HCT116 (cell line): ENCODE measurements at regions not wholly inside any gene's neighbourhood (a gene's known extent, or its start where the extent isn't known, plus 50 kb on each side); places are given as distances from the start of the nearest gene placed in this dataset.

Experiments
- ATAC-seq: fragments of 200-7000 bp; cut with Tn5 transposase; 2 replicates; pipeline ENCODE4 v1.9.1; 2020; ENCODE audit warnings: mild to moderate bottlenecking, moderate library complexity
- BruUV-seq: library from RNA; stranded (reverse); fragments of 400-500 nt; replicated peaks from 2 replicates; lab custom pipeline; 2021; lab: Mats Ljungman, UMichigan
- CTCF ChIA-PET: fragments of 300-600 bp; sonication (Branson Sonifier 250); formaldehyde crosslinking; loops from one replicate; lab custom pipeline; 2021; ENCODE audit warnings: antibody characterized with exemption; lab: Charles Lee
- POLR2A ChIA-PET: fragments of 300-600, 350-600 bp; sonication (Branson Sonifier 250); formaldehyde crosslinking; loops from one replicate; lab custom pipeline; 2021; ENCODE audit warnings: antibody characterized with exemption; lab: Charles Lee
- RAD21 ChIA-PET, 2 experiments: fragments of 300-600 bp; sonication (Branson Sonifier 250); formaldehyde crosslinking; loops; one replicate each; lab custom pipeline; 2023; ENCODE audit warnings: low total read pairs in 2 of 2; ENCODE audit not compliant: uncharacterized antibody in 2 of 2, unreplicated experiment in 2 of 2, low non-redundant PET in 1 of 2; lab: Charles Lee
- DNase-seq: peaks from one replicate; pipeline ENCODE4 v3.0.0-alpha.2; 2010; ENCODE audit warnings: low read depth, low spot score
- H2AFZ ChIP-seq: fragments of 200-600 bp; shearing (Covaris generic), sonication (generic); 2 replicates; pipeline ENCODE4 v1.6.1; 2017; ENCODE audit warnings: low read depth, mixed run types, mixed read lengths, antibody characterized with exemption, low read length; ENCODE audit not compliant: poor library complexity, severe bottlenecking
- H3K27ac ChIP-seq: 2 replicates; pipeline ENCODE4 v1.5.1; 2012; ENCODE audit warnings: low read depth, low read length
- H3K27me3 ChIP-seq: fragments of 200-600 bp; sonication (generic); 2 replicates; pipeline ENCODE4 v1.6.1; 2016; ENCODE audit warnings: mixed run types, low read length, mixed read lengths; ENCODE audit not compliant: insufficient read depth
- H3K36me3 ChIP-seq, 2 experiments: fragments of 200-500 bp in 1 of 2; fragments of 200-600 bp in 1 of 2; sonication (Bioruptor generic) in 1 of 2; sonication (generic) in 1 of 2; 2 replicates each; pipeline versions ENCODE4 v1.5.1 to v1.6.1; 2014 to 2016; ENCODE audit warnings: low read length in 2 of 2, inconsistent platforms in 1 of 2, mixed read lengths in 1 of 2, mixed run types in 1 of 2; ENCODE audit not compliant: insufficient read depth in 2 of 2, control insufficient read depth in 1 of 2
- H3K4me1 ChIP-seq, 2 experiments: fragments of 200-600 bp in 1 of 2; sonication (generic) in 1 of 2; 2 replicates each; pipeline versions ENCODE4 v1.5.1 to v1.6.1; 2012 to 2017; ENCODE audit warnings: low read length in 2 of 2, inconsistent platforms in 1 of 2, mild to moderate bottlenecking in 1 of 2, mixed read lengths in 1 of 2, mixed run types in 1 of 2, moderate library complexity in 1 of 2; ENCODE audit not compliant: insufficient read depth in 2 of 2, control insufficient read depth in 1 of 2
- H3K4me2 ChIP-seq: fragments of 200-600 bp; sonication (generic); 2 replicates; pipeline ENCODE4 v1.6.1; 2017; ENCODE audit warnings: mixed run types, low read length, mixed read lengths
- H3K4me3 ChIP-seq, 2 experiments: fragments of 200-600 bp in 1 of 2; sonication (generic) in 1 of 2; replicated peaks in 1 of 2; 2 replicates each; pipeline ENCODE4 v1.5.1; 2011 to 2016; ENCODE audit warnings: low read length in 2 of 2, control low read depth in 1 of 2, low read depth in 1 of 2, mild to moderate bottlenecking in 1 of 2, mixed read lengths in 1 of 2, mixed run types in 1 of 2
- H3K79me2 ChIP-seq: fragments of 200-600 bp; sonication (generic); 2 replicates; pipeline ENCODE4 v1.6.1; 2017; ENCODE audit warnings: mild to moderate bottlenecking, mixed run types, low read length, moderate library complexity, mixed read lengths; ENCODE audit not compliant: insufficient read depth
- H3K9ac ChIP-seq: fragments of 200-600 bp; sonication (generic); 2 replicates; pipeline ENCODE4 v1.6.1; 2016; ENCODE audit warnings: low read length, mixed read lengths
- H3K9me2 ChIP-seq: fragments of 200-600 bp; sonication (generic), shearing (Covaris generic); 2 replicates; pipeline ENCODE4 v1.6.1; 2017; ENCODE audit warnings: mixed run types, mild to moderate bottlenecking, moderate library complexity; ENCODE audit not compliant: insufficient read depth
- H3K9me3 ChIP-seq, 2 experiments: fragments of 200-500 bp in 1 of 2; fragments of 200-600 bp in 1 of 2; sonication (Bioruptor generic) in 1 of 2; sonication (generic) in 1 of 2; 2 replicates each; pipeline ENCODE4 v1.6.1; 2014 to 2017; ENCODE audit warnings: low read length in 2 of 2, mixed read lengths in 2 of 2, inconsistent platforms in 1 of 2, low read depth in 1 of 2, mild to moderate bottlenecking in 1 of 2, mixed run types in 1 of 2, moderate library complexity in 1 of 2; ENCODE audit not compliant: control insufficient read depth in 1 of 2, insufficient read depth in 1 of 2
- H4K20me1 ChIP-seq: fragments of 200-600 bp; sonication (generic), shearing (Covaris generic); 2 replicates; pipeline ENCODE4 v1.6.1; 2017; ENCODE audit warnings: mixed run types, mild to moderate bottlenecking, moderate library complexity; ENCODE audit not compliant: insufficient read depth
- CEBPB ChIP-seq: IDR thresholded peaks from 2 replicates; pipeline ENCODE4 v1.6.1; 2012; ENCODE audit warnings: low read depth
- EGR1 ChIP-seq: IDR thresholded peaks from 2 replicates; pipeline ENCODE4 v1.6.1; 2012; ENCODE audit warnings: low read depth
- ELF1 ChIP-seq: IDR thresholded peaks from 2 replicates; pipeline ENCODE4 v1.6.1; 2012; ENCODE audit warnings: low read depth, borderline replicate concordance
- EZH2phosphoT487 ChIP-seq: fragments of 200-600 bp; IDR thresholded peaks from 2 replicates; pipeline ENCODE4 v1.6.1; 2018; ENCODE audit warnings: antibody characterized with exemption, borderline replicate concordance
- JUND ChIP-seq: IDR thresholded peaks from 2 replicates; pipeline ENCODE4 v1.6.1; 2012
- POLR2A ChIP-seq: IDR thresholded peaks from 2 replicates; pipeline ENCODE4 v1.7.0; 2011; ENCODE audit warnings: borderline replicate concordance; ENCODE audit not compliant: insufficient read depth, insufficient read length; ENCODE audit errors: extremely low read depth
- POLR2AphosphoS5 ChIP-seq: IDR thresholded peaks from 2 replicates; pipeline ENCODE4 v1.6.1; 2011; ENCODE audit warnings: mild to moderate bottlenecking, low read depth, low read length, moderate library complexity
- SIN3A ChIP-seq: IDR thresholded peaks from 2 replicates; pipeline ENCODE4 v1.6.1; 2012; ENCODE audit warnings: low read depth
- SP1 ChIP-seq: IDR thresholded peaks from 2 replicates; pipeline ENCODE4 v1.6.1; 2012; ENCODE audit warnings: low read depth
- ZFX ChIP-seq: fragments of 450-650 bp; IDR thresholded peaks from 2 replicates; pipeline ENCODE4 v1.6.1; 2017
- intact Hi-C: fragments of 100-400 bp; cut with micrococcal nuclease; formaldehyde crosslinking; loops from 2 replicates; pipeline ENCODE4 v1.10.0; 2022
- TF ChIP-seq, protein P1 (sequence below): IDR thresholded peaks from 2 replicates; pipeline ENCODE4 v1.6.1; 2012; ENCODE audit warnings: low read depth
- TF ChIP-seq, protein P2 (sequence below), 3 experiments: fragments of 200-600 bp in 1 of 3; sonication (generic) in 1 of 3; IDR thresholded peaks in 2 of 3; conservative IDR thresholded peaks in 1 of 3; 2 replicates each; pipeline ENCODE4 v1.5.1; 2012 to 2017; ENCODE audit warnings: low read depth in 2 of 3, low read length in 2 of 3, antibody characterized with exemption in 1 of 3, borderline replicate concordance in 1 of 3, control low read depth in 1 of 3, mild to moderate bottlenecking in 1 of 3, mixed read lengths in 1 of 3, mixed run types in 1 of 3, moderate library complexity in 1 of 3; ENCODE audit not compliant: insufficient read depth in 1 of 3

DNA sequence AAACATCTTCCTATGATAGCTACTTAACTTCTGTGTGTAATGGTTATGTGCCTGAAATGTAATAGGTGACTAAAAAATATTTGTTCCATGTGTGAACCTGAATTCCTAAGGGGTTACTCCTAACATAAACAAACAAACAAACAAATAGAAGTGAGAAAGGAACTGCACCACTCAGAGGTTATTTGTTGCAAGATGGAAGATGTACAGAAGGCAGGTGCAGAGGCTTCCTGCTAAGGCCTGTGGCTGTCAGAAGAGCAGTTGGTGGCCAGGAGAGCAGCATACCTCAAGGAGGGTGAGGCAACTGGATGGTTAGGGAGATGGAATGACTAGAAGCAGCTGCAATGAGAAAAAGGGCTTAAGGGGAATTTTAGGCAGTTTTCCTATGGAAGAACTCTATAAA lies 940.6 kb downstream of the TTLL7 start:
- RAD21 ChIA-PET, result no interaction called here
- BruUV-seq, result no TSS peak

DNA sequence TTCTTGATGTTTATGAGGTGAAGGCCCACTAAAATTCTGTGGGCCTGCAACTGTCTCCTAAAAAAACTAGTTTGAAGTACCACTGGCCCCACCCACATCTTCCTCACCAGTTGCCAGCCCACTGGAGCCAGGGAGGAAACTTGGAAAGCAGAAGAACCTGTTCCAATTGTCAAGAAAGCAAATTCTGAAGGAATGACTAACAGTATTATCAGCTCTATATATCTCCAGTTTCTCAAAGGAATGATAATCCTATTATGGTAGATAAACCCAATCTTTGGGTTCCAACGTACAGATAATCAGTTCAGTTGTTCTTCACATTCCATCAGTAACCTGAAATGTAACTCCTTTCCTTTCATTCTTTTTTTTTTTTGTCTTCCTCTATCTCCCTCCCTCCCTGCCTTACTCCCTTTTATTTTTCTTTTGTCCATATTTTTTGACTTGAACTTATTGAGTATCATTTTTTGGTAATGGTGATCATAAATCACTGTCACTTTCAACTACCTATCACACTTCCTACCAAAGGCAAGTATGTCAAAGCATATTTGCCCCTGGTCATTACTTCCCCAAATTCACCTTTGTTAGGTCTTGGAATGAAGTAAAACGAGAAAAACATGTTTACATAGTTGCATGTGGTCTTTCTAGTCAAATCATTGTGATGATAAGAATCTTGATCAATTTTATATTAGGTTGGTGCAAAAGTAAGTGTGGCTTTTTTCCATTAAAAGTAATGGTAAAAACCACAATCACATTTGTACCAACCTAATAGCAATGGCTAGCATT lies 943.4 kb downstream of the TTLL7 start:
- intact Hi-C loops, result no loop called here
- Histone ChIP-seq H3K4me2 (no peak overlapping the region), H3K4me3 (no peak overlapping the region), H3K4me1 (no peaks in the 10 kb centered on the region; a peak in 1 of 4 replicates), H3K27ac (no peak overlapping the region), H3K36me3 (no peaks in the 10 kb centered on the region), H4K20me1 (no peaks in the 10 kb centered on the region), H3K79me2 (no peaks in the 10 kb centered on the region), H3K27me3 (no peaks in the 10 kb centered on the region), H3K9me2 (no peaks in the 10 kb centered on the region), H3K9ac (no peak overlapping the region), H2AFZ (no peak overlapping the region)
- ChIA-PET RAD21 (no interaction called here), CTCF (no interaction called here)
- DNase-seq, result no peak
- BruUV-seq, result no TSS peak
- TF ChIP-seq EZH2phosphoT487, result no peak
- no peak for TF ChIP-seq SP1
- TF ChIP-seq SIN3A, result no peak
- TF ChIP-seq ELF1, result no peak
- TF ChIP-seq, protein P1, sequence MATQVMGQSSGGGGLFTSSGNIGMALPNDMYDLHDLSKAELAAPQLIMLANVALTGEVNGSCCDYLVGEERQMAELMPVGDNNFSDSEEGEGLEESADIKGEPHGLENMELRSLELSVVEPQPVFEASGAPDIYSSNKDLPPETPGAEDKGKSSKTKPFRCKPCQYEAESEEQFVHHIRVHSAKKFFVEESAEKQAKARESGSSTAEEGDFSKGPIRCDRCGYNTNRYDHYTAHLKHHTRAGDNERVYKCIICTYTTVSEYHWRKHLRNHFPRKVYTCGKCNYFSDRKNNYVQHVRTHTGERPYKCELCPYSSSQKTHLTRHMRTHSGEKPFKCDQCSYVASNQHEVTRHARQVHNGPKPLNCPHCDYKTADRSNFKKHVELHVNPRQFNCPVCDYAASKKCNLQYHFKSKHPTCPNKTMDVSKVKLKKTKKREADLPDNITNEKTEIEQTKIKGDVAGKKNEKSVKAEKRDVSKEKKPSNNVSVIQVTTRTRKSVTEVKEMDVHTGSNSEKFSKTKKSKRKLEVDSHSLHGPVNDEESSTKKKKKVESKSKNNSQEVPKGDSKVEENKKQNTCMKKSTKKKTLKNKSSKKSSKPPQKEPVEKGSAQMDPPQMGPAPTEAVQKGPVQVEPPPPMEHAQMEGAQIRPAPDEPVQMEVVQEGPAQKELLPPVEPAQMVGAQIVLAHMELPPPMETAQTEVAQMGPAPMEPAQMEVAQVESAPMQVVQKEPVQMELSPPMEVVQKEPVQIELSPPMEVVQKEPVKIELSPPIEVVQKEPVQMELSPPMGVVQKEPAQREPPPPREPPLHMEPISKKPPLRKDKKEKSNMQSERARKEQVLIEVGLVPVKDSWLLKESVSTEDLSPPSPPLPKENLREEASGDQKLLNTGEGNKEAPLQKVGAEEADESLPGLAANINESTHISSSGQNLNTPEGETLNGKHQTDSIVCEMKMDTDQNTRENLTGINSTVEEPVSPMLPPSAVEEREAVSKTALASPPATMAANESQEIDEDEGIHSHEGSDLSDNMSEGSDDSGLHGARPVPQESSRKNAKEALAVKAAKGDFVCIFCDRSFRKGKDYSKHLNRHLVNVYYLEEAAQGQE, result no peak
- TF ChIP-seq, protein P2, sequence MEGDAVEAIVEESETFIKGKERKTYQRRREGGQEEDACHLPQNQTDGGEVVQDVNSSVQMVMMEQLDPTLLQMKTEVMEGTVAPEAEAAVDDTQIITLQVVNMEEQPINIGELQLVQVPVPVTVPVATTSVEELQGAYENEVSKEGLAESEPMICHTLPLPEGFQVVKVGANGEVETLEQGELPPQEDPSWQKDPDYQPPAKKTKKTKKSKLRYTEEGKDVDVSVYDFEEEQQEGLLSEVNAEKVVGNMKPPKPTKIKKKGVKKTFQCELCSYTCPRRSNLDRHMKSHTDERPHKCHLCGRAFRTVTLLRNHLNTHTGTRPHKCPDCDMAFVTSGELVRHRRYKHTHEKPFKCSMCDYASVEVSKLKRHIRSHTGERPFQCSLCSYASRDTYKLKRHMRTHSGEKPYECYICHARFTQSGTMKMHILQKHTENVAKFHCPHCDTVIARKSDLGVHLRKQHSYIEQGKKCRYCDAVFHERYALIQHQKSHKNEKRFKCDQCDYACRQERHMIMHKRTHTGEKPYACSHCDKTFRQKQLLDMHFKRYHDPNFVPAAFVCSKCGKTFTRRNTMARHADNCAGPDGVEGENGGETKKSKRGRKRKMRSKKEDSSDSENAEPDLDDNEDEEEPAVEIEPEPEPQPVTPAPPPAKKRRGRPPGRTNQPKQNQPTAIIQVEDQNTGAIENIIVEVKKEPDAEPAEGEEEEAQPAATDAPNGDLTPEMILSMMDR (IDR thresholded peaks at IDR 0.05 in 2 of 3, conservative IDR thresholded peaks at IDR 0.05 in 1 of 3; ENCODE audit: borderline replicate concordance in 1 of 3, insufficient read depth in 1 of 3, low read depth in 2 of 3, low read length in 2 of 3), result no peak
- no peak for TF ChIP-seq JUND
- TF ChIP-seq EGR1, result no peak
- TF ChIP-seq, all 23 proteins: peak for 0
- ATAC-seq, result no peak
- POLR2A ChIA-PET, result no interaction called here
- peaks cover 0 to 8% of the 10 kb centered on the region in 2 experiments; a peak in 1 of 4 replicates for H3K9me3 ChIP-seq

More for the DNA sequence above, 940.6 kb downstream of the TTLL7 start:
- no peaks in the 10 kb centered on the region for H3K36me3 ChIP-seq
- H3K9ac ChIP-seq, result no peak overlapping the region
- H3K4me1 ChIP-seq, result no peaks in the 10 kb centered on the region; a peak in 1 of 4 replicates
- POLR2A ChIA-PET, result no interaction called here
- ATAC-seq (no peak), DNase-seq (no peak)
- TF ChIP-seq POLR2A (no peak), POLR2AphosphoS5 (no peak), ZFX (no peak), CEBPB (no peak)
- no peaks in the 10 kb centered on the region for H4K20me1 ChIP-seq
- H3K27me3 ChIP-seq, result no peaks in the 10 kb centered on the region
- CTCF ChIA-PET, result no interaction called here
- peaks cover 0 to 8% of the 10 kb centered on the region in 2 experiments; a peak in 1 of 4 replicates for H3K9me3 ChIP-seq
- intact Hi-C loops, result no loop called here
- H3K4me2 ChIP-seq, result no peak overlapping the region
- no peak overlapping the region for H3K4me3 ChIP-seq
- H2AFZ ChIP-seq, result no peak overlapping the region
- no peaks in the 10 kb centered on the region for H3K9me2 ChIP-seq
- H3K79me2 ChIP-seq, result no peaks in the 10 kb centered on the region
- H3K27ac ChIP-seq, result no peak overlapping the region
